GM12891 (cell line): ENCODE measurements at regions not wholly inside any gene's neighbourhood (a gene's known extent, or its start where the extent isn't known, plus 50 kb on each side); places are given as distances from the start of the nearest gene placed in this dataset.

ENCODE experiments used
- POLR2AphosphoS5 ChIP-seq: IDR thresholded peaks from 2 replicates; pipeline ENCODE4 v1.6.1; 2011; ENCODE audit warnings: low read depth, low read length, control low read depth
- TAF1 ChIP-seq: IDR thresholded peaks from 2 replicates; pipeline ENCODE4 v1.6.1; 2011; ENCODE audit warnings: low read depth, low read length, control low read depth

GRCh38 chr2:34162231-34162630 is 563.1 kb upstream of the FAM98A start:
- TF ChIP-seq POLR2AphosphoS5 (no peak), TAF1 (no peak)
